Right ventricle myocardium inferior (tissue), 1 donor: ENCODE measurements at regions not wholly inside any gene's neighbourhood (a gene's known extent, or its start where the extent isn't known, plus 50 kb on each side); places are given as distances from the start of the nearest gene placed in this dataset.

Experiments used
- ATAC-seq: fragments of 200-7000 bp; cut with Tn5 transposase; one replicate; pipeline ENCODE4 v1.9.1; 2020; ENCODE audit warnings: mild to moderate bottlenecking, moderate library complexity
- DNase-seq: peaks from one replicate; pipeline ENCODE4 v3.0.0; 2021; ENCODE audit errors: missing footprints
- intact Hi-C: fragments of 100-400 bp; cut with DNase I; formaldehyde crosslinking; loops from one replicate; pipeline ENCODE4 v1.11.0; 2022
- donor health status: DM: no; HTN: yes; CAD: no; lungs with severe emphysema.

GRCh38 chr1:115409094-115410015 is 71.3 kb upstream of the NGF start:
- peak; percentile 51 for ATAC-seq

GRCh38 chr1:115408533-115408932 is 70.5 kb upstream of the NGF start:
- DNase-seq (no peak), ATAC-seq (peak; percentile 84)
- intact Hi-C loops, result loop anchor here (5.0 kb wide), 1 partner anchor 71 kb away; the partner anchor contains the start of gene NGF

More at GRCh38 chr1:115409094-115410015, 71.3 kb upstream of the NGF start:
- intact Hi-C loops, result loop anchor here (5.0 kb wide), 1 partner anchor 72 kb away; the partner anchor contains the start of gene NGF
- DNase-seq, result no peak

- intact Hi-C loops, result loop anchor here (5.0 kb wide), 1 partner anchor 68 kb away; the partner anchor contains the start of gene NGF
- ATAC-seq (no peak), DNase-seq (no peak)
Measured at GRCh38 chr1:115404911-115405310, 66.9 kb upstream of the NGF start.

GRCh38 chr1:115402753-115403184 is 64.7 kb upstream of the NGF start:
- ATAC-seq (no peak), DNase-seq (no peak)
- intact Hi-C loops, result no loop called here

GRCh38 chr1:115401676-115402075 is 63.6 kb upstream of the NGF start:
- intact Hi-C loops, result no loop called here
- DNase-seq (no peak), ATAC-seq (no peak)

GRCh38 chr1:115400891-115401290 is 62.8 kb upstream of the NGF start:
- no peak for ATAC-seq
- intact Hi-C loops, result no loop called here
- DNase-seq, result no peak

- no peak for ATAC-seq
- intact Hi-C loops, result no loop called here
- no peak for DNase-seq
Measured at GRCh38 chr1:115400426-115400825, 62.4 kb upstream of the NGF start.

GRCh38 chr1:115398745-115399144 is 60.7 kb upstream of the NGF start:
- DNase-seq (no peak), ATAC-seq (no peak)
- intact Hi-C loops, result no loop called here
